ENCODE measurements at regions not wholly inside any gene's neighbourhood (a gene's known extent, or its start where the extent isn't known, plus 50 kb on each side); places are given as distances from the start of the nearest gene placed in this dataset.

- H3K27me3 ChIP-seq (ENCODE audit: insufficient read depth, low read length) = peaks cover 2% of the 10 kb centered on the region
- no peaks in the 10 kb centered on the region for H3K4me1 ChIP-seq (ENCODE audit: insufficient read depth, low read length)
- no peaks in the 10 kb centered on the region for H3K9me3 ChIP-seq (ENCODE audit: low read depth, low read length)
- no peak overlapping the region for H3K4me3 ChIP-seq (ENCODE audit: low read length)
Measured at GRCh38 chr14:87879389-87879788, 113.6 kb downstream of the GALC start.

DNA sequence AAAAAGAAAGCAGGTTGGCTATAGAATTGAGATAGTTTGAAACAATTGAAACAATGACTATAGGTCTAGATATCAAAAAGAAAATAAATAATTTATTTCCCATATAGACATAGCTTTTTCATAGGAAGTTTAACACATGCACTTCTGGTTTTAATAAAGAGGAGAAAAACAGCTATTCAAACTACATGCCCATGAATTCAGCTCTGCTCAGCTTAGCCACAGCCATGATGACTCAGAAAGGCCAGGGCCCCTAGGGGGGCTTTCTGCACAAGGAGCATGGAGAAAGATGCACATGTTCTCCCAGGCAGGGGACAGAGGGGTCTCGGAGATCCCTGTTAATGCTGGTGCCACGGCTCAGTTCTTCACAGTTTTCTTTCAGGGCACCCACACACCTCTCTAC lies 114.0 kb downstream of the GALC start:
- H3K4me1 ChIP-seq (ENCODE audit: insufficient read depth, low read length) = no peaks in the 10 kb centered on the region
- peaks cover 2% of the 10 kb centered on the region for H3K27me3 ChIP-seq (ENCODE audit: insufficient read depth, low read length)
- no peaks in the 10 kb centered on the region for H3K9me3 ChIP-seq (ENCODE audit: low read depth, low read length)
- no peak overlapping the region for H3K4me3 ChIP-seq (ENCODE audit: low read length)

- Histone ChIP-seq H3K4me3 (ENCODE audit: low read length) (no peak overlapping the region), H3K4me1 (ENCODE audit: insufficient read depth, low read length) (no peaks in the 10 kb centered on the region), H3K9me3 (ENCODE audit: low read depth, low read length) (no peaks in the 10 kb centered on the region), H3K27me3 (ENCODE audit: insufficient read depth, low read length) (peaks cover 2% of the 10 kb centered on the region)
Measured at GRCh38 chr14:87877877-87878276, 115.1 kb downstream of the GALC start.

- peaks cover 2% of the 10 kb centered on the region for H3K27me3 ChIP-seq (ENCODE audit: insufficient read depth, low read length)
- no peak overlapping the region for H3K4me3 ChIP-seq (ENCODE audit: low read length)
- no peaks in the 10 kb centered on the region for H3K4me1 ChIP-seq (ENCODE audit: insufficient read depth, low read length)
- H3K9me3 ChIP-seq (ENCODE audit: low read depth, low read length) = no peaks in the 10 kb centered on the region
Measured at GRCh38 chr14:87874676-87875075, 118.3 kb downstream of the GALC start.

- Histone ChIP-seq H3K27me3 (ENCODE audit: insufficient read depth, low read length) (peaks cover 2% of the 10 kb centered on the region), H3K4me3 (ENCODE audit: low read length) (no peak overlapping the region), H3K4me1 (ENCODE audit: insufficient read depth, low read length) (no peaks in the 10 kb centered on the region), H3K9me3 (ENCODE audit: low read depth, low read length) (no peaks in the 10 kb centered on the region)
Measured at GRCh38 chr14:87873741-87874140, 119.2 kb downstream of the GALC start.

- Histone ChIP-seq H3K4me3 (ENCODE audit: low read length) (no peak overlapping the region), H3K4me1 (ENCODE audit: insufficient read depth, low read length) (no peaks in the 10 kb centered on the region), H3K9me3 (ENCODE audit: low read depth, low read length) (no peaks in the 10 kb centered on the region), H3K27me3 (ENCODE audit: insufficient read depth, low read length) (no peaks in the 10 kb centered on the region)
Measured at GRCh38 chr14:87869619-87870583, 123.1 kb downstream of the GALC start.

DNA sequence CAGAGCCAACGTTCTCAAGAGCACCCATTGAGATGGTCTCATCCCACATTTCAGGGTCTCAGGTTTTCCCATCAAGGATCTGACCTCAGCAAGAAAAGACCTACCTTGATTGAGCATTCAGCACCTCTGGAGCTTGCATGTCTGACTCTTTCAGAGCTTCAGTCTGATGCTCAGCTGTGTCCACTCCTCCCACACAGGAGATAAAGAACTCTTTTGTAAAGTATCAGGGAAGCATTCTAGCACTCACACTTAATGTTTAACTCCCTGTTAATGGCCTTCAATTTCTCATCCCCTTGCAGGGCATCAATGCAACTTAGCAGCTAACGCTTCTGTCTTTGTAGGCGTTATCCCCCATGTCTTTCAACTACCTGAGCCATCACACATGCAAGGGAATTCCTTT lies 124.1 kb downstream of the GALC start:
- no peaks in the 10 kb centered on the region for H3K27me3 ChIP-seq (ENCODE audit: insufficient read depth, low read length)
- no peak overlapping the region for H3K4me3 ChIP-seq (ENCODE audit: low read length)
- no peaks in the 10 kb centered on the region for H3K9me3 ChIP-seq (ENCODE audit: low read depth, low read length)
- no peaks in the 10 kb centered on the region for H3K4me1 ChIP-seq (ENCODE audit: insufficient read depth, low read length)

DNA sequence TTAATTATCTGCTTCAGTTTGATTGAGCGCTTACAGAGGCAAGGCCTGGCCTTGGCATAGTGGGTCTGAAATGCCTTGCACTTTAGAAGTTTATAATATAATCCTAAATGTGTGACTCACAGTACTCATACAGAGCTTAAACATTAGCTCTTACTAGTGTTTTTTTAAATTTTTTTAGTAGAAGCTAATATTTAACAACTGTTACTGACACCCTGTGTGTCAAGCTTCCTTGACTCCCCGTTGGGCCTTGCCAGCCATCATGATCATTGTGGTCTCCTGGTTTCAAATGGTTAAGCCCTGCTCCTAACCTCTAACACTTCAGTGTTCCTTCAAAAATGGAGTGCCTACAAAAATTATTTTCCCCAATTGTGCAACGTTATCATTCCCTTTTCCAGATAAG lies 126.9 kb downstream of the GALC start:
- Histone ChIP-seq H3K4me3 (ENCODE audit: low read length) (no peak overlapping the region), H3K9me3 (ENCODE audit: low read depth, low read length) (no peaks in the 10 kb centered on the region)

DNA sequence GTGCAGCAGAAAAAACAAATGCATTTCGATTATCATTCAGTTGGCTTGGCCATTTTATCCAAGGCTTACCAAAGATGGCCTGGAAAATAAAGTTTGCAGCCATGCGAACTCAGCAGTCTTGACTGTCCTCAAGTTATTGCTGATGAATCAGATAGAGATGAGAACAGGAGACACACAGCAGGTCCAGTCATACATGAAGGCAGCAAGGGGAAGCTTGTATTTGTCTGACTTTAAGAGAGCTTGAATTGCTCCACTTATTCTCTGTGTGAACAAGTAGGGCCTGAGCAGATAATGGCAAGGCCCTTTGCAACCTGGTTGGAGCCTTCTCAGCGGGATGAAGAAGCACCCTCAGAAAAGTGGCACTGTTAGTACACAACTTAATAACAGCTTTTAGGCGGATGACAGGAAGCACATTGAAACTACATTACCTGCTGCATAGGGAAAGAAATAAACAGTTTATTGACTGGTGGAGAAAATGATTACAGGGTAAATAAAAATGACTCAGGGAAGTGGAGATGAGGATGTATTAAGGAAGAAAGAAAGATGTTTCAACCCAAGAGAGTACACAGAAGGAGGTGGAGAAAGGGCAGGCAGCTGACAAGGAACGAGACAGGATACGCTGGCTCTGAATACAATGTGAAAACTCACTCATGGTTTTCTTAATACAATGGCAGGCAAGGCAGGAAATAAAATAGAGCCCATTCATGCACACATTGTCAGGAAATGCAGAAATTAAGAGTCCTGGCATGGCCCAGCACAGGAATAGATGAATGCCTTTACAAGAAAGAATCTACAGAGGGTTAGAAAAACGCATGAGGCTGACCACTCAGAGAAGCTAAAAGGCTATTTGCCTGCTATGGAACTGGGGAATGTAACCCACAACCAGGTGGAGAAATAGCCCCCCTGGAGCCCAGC lies 128.4 kb downstream of the GALC start:
- no peak overlapping the region for H3K4me3 ChIP-seq (ENCODE audit: low read length)
- no peaks in the 10 kb centered on the region for H3K4me1 ChIP-seq (ENCODE audit: insufficient read depth, low read length)
- H3K27me3 ChIP-seq (ENCODE audit: insufficient read depth, low read length) = no peaks in the 10 kb centered on the region

More for the DNA sequence above, 126.9 kb downstream of the GALC start:
- no peaks in the 10 kb centered on the region for H3K27me3 ChIP-seq (ENCODE audit: insufficient read depth, low read length)
- no peaks in the 10 kb centered on the region for H3K4me1 ChIP-seq (ENCODE audit: insufficient read depth, low read length)

DNA sequence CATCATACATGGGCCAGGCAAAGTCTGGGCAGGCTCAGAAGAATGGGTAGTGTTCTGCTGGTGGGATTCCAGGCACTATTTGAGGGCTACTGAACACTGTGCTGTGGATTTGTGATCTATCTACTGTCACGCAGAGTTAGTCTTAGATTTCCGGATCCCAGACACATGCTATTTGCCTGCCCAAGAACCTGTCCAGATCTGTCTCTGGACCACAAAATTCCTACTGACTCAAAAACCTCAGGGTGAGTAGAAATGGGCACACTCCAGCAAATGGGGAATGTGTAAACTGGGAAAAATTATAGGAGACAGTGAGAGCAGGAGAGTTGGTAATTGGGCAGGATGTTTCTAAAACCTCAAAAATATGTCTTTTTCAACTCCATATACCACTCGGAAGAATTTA lies 129.9 kb downstream of the GALC start:
- Histone ChIP-seq H3K9me3 (ENCODE audit: low read depth, low read length) (no peaks in the 10 kb centered on the region), H3K4me1 (ENCODE audit: insufficient read depth, low read length) (no peaks in the 10 kb centered on the region), H3K4me3 (ENCODE audit: low read length) (no peak overlapping the region), H3K27me3 (ENCODE audit: insufficient read depth, low read length) (no peaks in the 10 kb centered on the region)

More for the DNA sequence above, 128.4 kb downstream of the GALC start:
- no peaks in the 10 kb centered on the region for H3K9me3 ChIP-seq (ENCODE audit: low read depth, low read length)

- Histone ChIP-seq H3K4me1 (ENCODE audit: insufficient read depth, low read length) (no peaks in the 10 kb centered on the region), H3K27me3 (ENCODE audit: insufficient read depth, low read length) (no peaks in the 10 kb centered on the region), H3K9me3 (ENCODE audit: low read depth, low read length) (no peaks in the 10 kb centered on the region), H3K4me3 (ENCODE audit: low read length) (no peak overlapping the region)
Measured at GRCh38 chr14:87852107-87852506, 140.9 kb downstream of the GALC start.

DNA sequence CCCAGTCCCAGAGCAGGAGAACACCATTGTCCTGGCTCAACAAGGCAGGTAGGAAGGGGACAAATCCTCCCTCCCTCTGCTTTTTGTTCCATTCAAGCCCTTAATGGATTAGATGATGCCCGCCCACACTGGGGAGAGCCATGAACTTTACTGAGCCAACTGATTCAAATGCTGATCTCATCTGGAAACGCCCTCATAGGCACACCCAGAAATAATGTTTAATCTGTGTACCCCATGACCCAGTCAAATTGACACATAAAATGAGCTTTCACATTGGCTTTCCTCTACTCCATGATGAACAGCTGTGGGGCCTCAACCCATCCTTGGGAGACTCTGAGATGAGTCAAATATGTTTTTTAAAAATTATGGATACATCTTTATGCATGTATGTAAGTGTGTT lies 141.8 kb downstream of the GALC start:
- Histone ChIP-seq H3K9me3 (ENCODE audit: low read depth, low read length) (no peaks in the 10 kb centered on the region), H3K27me3 (ENCODE audit: insufficient read depth, low read length) (no peaks in the 10 kb centered on the region), H3K4me1 (ENCODE audit: insufficient read depth, low read length) (no peaks in the 10 kb centered on the region), H3K4me3 (ENCODE audit: low read length) (no peak overlapping the region)

DNA sequence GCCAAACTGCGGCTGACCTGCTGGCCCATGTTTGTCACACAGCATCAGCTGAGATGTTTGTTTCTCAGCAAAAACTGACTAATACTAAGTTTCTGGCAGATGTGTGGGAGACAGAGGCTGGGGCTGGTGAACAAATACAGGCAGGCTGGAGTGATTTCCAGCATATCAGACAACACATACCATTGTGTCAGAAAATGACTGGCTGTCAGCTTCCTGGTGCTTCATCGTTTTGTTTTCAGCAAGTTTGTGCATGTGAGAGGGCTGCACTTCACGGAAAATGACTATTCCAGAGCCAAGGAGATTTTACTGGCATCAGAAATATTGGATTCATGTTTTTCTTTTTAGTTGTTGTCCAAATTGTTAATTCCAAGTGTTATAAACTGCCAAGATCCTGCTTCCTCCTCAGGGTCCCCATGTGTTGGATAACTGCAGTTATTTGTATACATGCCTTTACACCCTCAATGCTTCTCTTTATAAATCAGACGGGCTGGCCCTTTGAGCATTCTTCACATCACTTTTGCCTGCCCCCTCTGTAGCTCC lies 145.7 kb downstream of the GALC start:
- H3K27me3 ChIP-seq (ENCODE audit: insufficient read depth, low read length) = no peaks in the 10 kb centered on the region
- no peak overlapping the region for H3K4me3 ChIP-seq (ENCODE audit: low read length)
- no peaks in the 10 kb centered on the region for H3K4me1 ChIP-seq (ENCODE audit: insufficient read depth, low read length)
- H3K9me3 ChIP-seq (ENCODE audit: low read depth, low read length) = no peaks in the 10 kb centered on the region

GRCh38 chr14:87840906-87841305 lies 152.1 kb downstream of the GALC start:
- Histone ChIP-seq H3K9me3 (ENCODE audit: low read depth, low read length) (no peaks in the 10 kb centered on the region), H3K27me3 (ENCODE audit: insufficient read depth, low read length) (no peaks in the 10 kb centered on the region), H3K4me3 (ENCODE audit: low read length) (no peak overlapping the region)

DNA sequence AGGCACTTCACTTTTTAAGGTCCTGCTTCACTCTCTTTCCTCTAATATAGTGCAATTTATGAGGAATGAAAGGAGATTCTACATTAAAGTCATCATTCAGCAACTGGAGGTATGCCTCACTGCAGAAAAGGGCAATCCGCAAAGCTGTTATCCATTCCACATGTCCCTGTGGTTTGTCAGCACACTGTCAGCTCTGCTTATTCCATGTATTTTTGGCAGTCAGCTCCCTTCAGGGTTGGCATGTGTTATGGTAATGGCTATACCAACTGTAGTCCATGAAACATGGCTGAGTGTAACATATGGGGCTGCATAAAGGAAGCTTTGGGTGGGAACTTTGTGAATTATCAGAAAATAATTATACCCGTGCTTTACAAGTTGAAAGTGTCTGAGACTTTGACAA lies 154.1 kb downstream of the GALC start:
- no peaks in the 10 kb centered on the region for H3K27me3 ChIP-seq (ENCODE audit: insufficient read depth, low read length)

More at GRCh38 chr14:87840906-87841305, 152.1 kb downstream of the GALC start:
- H3K4me1 ChIP-seq (ENCODE audit: insufficient read depth, low read length) = no peaks in the 10 kb centered on the region

More for the DNA sequence above, 154.1 kb downstream of the GALC start:
- no peaks in the 10 kb centered on the region for H3K4me1 ChIP-seq (ENCODE audit: insufficient read depth, low read length)
- H3K9me3 ChIP-seq (ENCODE audit: low read depth, low read length) = no peaks in the 10 kb centered on the region
- H3K4me3 ChIP-seq (ENCODE audit: low read length) = no peak overlapping the region
